Pulmonary artery endothelial cell (primary cell): ENCODE measurements at regions not wholly inside any gene's neighbourhood (a gene's known extent, or its start where the extent isn't known, plus 50 kb on each side); places are given as distances from the start of the nearest gene placed in this dataset.
"Not testable (repeated sequence)": the region's sequence is repeated elsewhere in the genome, so short reads cannot be mapped to it uniquely, and the experiment has no call there.

Source experiments
- DNase-seq: peaks from one replicate; pipeline ENCODE4 v3.0.0-alpha.2; 2011; ENCODE audit warnings: low read depth, low spot score

DNA sequence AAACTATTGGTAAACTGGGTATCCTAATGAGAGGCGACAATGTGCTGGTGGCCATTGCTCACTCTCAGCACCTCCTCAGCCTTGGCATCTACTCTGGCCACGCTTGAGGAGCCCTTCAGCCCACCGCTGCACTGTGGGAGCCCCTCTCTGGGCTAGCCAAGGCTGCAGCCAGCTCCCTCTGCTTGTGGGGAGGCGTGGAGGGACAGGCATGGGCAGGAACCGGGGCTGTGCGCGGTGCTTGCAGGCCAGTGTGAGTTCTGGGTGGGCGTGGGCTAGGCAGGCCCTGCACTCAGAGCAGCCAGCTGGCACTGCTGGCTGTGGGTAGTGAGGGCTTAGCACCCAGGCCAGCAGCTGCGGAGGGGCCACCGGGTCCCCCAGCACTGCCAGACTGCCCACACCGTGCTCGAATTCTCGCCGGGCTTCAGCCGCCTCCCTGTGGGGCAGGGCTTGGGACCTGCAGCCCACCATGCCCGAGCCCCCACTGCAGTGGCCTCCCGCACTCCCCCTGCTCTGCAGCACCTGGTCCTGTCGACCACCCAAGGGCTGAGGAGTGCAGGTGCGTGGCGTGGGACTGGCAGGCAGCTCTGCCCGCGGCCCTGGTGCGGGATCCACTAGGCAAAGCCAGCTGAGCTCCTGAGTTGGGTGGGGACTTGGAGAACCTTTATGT, 575.9 kb upstream of the ANO3 start:
- DNase-seq, result no peak

DNA sequence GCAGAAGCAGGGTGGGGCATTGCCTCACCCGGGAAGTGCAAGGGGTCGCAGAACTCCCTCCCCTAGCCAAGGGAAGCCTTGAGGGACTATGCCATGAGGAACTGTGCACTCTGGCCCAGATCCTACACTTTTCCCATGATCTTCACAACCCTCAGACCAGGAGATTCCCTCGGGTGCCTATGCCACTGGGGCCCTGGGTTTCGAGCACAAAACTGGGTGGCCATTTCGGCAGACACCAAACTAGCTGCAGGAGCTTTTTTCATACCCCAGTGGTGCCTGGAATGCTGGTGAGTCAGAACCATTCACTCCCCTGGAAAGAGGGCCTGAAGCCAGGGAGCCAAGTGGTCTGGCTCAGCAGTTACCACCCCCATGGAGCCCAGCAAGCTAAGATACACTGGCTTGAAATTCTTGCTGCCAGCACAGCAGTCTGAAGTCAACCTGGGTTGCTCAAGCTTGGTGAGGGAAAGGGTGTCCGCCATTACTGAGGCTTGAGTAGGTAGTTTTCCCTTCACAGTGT, 573.7 kb upstream of the ANO3 start:
- no peak for DNase-seq

DNA sequence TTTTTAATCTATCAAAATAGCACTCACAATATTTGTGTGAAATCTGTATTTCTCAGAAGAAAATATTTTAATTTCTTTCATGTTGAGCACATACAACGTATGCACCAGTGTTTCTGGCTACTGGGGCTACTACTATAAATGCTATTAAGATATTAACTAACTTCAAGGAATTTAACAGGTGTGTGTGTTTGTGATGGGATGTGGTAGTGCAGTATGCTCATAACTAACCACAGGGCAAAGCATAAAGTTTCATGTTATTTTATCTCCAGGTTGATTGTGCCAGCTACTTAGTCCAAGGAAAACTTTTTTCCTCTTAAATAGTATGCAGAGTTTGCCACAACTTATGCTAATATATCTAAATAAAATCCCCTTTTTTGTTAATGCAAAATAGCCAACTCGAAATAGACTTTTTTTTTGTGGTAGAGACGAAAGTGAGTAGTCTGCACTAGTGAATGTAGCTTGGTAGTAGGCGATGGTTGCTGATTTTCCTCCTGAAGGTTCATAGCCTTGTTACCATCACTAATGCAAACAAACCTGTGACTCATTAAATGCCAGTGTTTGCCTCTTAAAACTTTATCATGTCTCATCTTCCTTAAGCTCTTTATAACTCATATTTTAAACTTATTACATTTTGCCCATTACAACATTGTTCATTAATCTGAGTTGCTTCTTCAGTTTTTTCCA, 565.5 kb upstream of the ANO3 start:
- no peak for DNase-seq

DNA sequence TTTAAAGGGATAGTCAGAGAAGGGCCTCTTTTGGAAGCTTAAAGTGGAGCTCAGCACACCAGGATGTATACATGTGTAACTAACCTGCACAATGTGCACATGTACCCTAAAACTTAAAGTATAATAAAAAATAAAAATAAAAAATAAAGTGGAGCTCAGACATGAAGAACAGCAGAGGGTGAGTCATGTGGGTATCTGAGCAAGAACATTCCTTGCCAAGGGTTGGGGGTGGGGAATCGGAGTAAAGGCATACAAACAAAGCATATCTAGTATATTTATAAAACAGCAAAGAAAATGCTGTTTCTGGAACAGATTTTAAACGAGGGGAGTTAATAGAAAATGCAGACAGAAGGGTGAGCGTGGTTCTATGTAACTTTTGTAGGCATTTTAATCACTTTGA, 562.6 kb upstream of the ANO3 start:
- no peak for DNase-seq

DNA sequence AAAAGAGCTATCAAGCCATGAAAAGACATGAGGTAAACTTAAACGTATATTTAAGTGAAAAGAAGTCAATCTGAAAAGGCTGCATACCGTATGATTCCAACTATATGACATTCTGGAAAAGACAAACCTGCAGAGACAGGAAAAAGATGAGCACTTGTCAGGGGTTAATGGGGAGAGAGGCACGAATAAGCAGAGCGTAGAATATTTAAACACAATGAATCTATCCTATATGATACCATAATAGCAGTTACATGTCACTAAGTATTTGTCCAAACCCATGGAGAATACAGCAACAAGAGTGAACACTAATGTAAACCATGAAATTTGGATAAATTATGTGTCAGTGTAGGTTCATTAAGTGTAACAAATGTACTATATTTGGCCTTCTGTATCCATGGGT, 560.3 kb upstream of the ANO3 start:
- DNase-seq, result no peak

DNA sequence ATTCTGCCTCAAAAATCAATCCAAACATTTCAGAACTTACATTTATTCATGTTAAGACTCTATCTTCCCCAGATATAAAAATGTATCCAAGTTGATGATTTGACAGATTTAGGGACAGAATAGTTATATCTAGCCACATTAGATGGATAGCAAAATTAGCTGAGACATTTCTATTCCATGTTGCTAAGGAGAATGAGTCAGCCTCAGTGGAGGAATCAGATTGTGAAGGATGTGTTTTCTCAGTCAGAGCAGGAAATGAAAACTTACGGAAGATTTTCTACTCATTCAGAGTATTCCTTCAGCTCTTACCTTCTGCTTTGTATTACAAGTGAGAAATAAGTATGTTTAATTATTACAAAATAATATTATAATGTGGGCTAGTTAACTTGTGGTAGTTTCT, 556.3 kb upstream of the ANO3 start:
- DNase-seq, result no peak

DNA sequence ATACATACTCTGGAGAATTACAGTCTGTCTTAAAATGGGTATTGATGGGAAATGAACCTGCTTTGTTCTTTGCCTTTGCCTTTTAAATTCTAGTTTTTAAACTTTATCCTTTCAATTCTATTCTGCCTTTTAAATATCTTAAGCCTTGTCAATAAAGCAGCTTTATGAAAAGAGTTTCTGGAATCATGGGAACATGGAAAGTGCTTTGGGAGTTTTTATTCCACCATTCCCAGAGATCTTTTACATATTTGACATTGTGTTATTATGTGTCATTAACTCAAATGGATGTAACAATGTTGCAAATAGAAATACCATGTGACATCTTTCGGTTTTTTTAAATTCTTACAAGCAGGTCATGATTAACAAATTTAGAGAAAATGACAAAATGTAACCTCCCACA, 555.7 kb upstream of the ANO3 start:
- DNase-seq, result no peak

DNA sequence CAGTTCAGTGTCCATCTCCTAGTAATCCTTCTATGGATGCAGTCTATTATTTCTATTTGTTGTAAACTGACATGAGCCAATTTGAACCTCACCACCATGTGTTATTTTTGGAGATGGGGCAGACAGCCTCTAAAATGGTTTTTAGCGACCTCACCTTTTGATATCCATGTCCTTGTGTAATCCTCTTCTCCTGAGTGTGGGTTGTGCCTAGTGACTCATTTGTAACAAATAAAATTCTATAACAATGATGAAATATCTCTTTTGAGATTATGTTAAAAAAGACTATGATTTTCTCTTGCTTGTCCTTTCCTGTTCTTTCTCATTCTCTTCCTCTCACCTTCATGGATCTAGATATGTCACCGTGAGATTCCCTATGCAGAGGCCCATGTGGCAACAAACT, 554.6 kb upstream of the ANO3 start:
- DNase-seq, result no peak

DNA sequence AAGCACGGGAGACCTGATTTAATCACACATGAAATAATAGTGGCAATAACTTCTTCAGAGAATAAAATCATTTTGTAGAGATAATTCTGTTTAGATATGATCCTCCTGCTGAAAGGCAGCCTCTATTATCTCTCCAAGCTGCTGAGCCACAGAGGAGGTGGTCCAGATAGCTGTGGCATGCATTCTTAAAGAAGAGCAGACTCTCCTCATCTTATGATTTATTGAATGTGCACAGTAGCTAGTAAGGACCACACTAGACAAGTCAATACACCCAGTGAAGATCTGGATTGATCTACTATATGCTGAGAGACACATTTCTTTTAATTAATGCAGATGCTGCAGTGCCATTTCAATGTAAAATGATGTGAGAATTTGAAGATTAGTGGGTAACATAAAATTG, 552.9 kb upstream of the ANO3 start:
- DNase-seq, result no peak

DNA sequence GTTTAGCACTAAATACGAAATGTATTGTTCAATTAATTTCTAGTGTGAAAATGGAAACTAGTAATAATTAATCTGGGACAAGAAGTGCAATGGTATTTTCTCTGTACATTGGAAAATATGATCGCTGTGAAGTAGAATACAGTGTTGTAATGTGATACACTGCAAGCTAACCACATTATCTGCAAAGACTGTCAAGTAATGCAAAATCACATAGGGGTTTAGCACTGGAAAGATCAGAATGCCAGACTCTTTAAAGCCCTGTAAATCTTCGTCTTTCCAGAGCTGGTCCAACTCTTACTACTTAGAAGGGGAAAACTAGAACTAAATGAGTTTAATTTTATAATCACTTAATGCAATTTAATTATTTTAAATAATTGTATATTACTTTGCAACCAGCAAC, 544.5 kb upstream of the ANO3 start:
- no peak for DNase-seq

DNA sequence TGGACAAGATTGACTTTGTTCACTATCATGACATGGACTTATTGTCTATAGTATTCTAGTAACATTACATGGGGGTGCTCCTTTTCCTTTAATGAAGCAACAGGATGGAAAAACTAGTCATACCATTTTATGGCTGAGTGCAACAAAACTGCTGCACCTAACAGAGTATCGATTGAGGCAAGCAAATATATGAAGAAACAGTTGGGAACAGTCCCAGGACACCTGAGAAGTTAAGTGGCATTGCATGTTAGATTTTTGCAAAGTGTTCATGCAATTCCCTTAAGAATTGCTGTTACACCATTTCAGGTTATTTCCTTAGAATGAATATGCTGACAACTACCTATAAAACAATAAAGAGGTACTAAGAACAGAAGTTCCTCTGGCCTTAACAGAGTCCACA, 541.5 kb upstream of the ANO3 start:
- no peak for DNase-seq

DNA sequence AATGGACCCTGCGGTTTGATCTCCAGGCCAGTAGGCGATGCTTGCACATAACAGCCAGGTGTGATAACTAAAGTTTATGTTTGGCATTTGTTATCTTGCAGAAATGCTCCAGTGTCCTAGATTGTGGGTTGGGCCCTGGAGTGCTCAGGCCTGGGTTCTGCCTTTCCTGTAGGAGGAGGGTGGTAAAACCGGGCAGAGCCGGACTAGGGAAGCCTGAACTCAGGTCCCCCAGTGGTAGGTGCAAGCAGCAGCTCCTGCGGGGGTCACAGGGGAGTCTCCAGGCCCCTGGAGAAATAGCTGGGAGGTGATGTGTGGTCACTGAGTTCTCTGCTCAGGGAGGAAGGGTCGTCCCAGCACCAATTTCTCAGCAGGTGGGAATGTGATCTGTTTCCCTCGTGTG, 538.3 kb upstream of the ANO3 start:
- no peak for DNase-seq

DNA sequence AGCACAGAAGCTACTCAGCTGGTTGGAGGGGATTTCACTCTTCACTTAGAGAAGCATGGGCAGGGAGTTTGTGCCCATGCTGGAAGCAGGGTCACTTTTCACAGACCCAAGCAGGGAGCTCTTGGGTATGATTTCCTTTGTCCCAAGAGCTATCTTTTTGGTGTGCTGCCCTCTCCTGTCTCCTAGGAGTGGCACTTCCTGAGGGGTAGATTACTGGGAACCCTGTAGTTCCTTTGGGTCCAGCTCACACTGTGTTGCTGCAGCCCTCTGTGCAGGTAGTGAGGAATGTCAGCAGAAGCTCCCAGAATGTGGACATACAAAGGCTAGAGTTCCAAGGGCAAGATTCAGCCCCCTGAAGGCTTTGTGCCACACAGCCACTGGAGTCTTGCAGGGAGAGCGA, 537.1 kb upstream of the ANO3 start:
- no peak for DNase-seq

DNA sequence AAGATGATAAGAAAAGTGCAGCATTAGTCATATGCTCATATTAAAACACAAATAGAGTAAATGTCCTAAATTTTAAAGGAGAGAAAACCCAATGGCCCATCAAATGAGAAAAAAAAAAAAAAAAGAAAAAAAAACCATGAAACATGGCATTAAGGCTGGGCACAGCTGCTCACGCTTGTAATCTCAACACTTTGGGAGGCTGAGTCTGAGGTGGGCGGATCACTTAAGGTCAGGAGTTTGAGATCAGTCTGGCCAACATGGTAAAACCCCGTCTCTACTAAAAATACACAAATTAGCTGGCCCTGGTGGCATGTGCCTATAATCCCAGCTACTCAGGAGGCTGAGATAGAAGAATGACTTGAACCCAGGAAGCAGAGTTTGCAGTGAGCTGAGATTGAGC, 515.5 kb upstream of the ANO3 start:
- DNase-seq, result no peak

DNA sequence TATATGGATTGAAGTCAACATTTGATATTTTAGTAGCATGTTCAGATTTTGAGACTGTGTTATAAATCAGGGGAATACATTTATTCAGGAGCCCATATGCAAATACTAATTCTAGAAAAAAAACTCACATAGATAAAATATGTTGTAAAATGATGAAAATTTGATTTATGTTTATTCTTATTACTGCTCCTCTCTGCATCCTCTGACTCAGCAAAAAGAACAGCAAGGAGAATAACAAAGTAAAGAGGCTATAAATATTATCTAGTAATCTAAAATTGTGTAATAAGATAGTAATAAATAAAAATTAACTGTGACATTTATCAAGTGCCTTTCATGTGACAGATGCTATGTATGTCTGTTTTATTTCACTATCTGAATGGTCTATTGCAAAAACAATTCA, 507.2 kb upstream of the ANO3 start:
- no peak for DNase-seq

DNA sequence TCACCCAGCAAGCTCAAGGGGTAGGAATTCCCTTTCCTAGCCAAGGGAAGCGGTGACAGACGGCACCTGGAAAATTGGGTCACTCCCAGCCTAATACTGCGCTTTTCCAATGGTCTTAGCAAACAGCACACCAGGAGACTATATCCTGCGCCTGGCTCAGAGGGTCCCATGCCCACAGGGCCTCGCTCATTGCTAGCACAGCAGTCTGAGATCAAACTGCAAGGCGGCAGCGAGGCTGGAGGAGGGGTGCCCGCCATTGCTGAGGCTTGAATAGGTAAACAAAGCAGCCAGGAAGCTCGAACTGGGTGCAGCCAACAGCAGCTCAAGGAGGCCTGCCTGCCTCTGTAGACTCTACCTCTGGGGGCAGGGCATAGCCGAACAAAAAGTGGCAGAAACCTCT, 500.4 kb upstream of the ANO3 start:
- DNase-seq, result not testable (repeated sequence)

DNA sequence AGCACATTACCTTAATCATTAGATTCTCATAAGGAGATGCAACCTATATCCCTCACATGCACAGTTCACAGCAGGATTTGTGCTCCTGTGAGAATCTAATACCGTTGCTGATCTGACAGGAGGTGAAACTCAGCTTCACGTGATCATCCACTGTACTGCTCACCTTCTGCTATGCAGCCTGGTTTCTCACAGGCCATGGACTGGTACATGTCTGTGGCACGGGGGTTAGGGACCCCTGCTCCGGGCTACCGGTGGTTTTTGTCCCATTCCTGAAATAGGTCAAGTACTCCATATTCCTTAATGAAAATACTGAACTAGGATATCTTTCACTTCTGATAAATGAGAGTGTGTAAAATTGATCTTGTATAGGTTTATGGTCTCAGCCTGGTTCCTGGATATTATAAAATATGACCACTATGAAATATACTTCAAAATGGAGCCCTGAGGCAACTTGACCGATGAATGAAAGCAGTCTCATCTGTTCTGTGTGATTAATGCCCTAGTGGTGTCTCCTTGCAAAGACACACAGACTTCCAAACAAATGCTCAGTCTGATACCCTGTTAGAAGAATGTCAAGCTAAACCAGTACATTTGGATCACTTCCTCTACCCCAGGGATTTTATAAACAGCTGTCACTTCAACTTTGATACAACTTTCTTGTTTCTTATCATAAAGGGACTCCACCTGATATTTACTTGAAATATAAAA, 492.9 kb upstream of the ANO3 start:
- DNase-seq, result no peak

DNA sequence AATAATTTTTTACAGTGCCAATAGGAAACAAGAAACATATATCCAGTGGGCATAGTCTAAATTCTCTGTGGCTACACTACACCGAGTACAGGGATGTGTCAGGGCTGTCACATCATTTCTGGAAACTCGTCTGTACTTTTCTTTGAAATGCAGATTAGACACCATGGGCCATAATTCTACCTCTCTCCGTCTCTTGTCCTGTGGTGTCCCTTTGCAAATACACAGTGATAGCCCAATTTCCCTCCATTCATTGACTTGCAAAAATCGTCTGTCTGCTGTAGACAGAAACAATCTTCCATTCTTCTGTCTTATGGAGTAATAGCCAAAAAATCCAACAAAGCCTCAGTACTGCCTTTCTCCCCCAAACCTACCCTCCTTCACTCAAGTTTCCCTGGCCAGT, 487.1 kb upstream of the ANO3 start:
- no peak for DNase-seq

DNA sequence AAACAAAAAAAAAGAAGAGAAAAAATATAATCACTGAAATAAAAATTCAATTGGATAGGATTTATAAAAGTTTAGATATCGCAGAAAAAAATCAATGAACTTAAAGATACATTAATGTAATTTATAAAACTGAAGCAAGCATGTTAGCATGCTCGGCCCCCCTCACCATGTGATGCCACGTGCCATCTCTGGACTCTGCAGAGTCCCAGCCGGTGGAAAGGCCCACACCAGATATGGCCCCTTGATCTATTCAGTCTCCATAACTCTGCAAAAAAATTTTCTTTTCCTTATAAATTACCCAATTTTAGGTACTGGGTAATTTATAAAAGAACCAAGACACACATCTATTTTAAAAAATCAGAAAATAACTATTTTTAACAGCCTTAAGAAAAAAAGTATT, 476.0 kb upstream of the ANO3 start:
- DNase-seq, result no peak

DNA sequence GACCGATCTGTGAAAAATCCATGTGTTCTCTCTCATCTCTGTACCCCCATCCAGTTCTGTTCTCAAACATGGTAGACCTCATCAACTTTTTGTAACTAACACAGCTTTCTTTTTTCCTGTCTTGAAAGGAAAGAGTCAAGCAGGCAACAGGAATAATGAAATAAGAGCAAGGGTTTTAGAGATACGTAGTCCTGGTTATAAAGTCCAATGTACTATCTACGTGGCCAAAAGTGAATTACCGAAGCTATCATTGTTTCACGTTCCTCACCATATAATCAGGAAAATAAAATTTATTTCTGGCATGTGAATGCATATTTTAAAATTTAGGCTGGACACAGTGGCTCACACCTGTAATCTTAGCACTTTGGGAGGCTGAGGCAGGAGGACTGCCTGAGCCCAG, 472.2 kb upstream of the ANO3 start:
- DNase-seq, result no peak

DNA sequence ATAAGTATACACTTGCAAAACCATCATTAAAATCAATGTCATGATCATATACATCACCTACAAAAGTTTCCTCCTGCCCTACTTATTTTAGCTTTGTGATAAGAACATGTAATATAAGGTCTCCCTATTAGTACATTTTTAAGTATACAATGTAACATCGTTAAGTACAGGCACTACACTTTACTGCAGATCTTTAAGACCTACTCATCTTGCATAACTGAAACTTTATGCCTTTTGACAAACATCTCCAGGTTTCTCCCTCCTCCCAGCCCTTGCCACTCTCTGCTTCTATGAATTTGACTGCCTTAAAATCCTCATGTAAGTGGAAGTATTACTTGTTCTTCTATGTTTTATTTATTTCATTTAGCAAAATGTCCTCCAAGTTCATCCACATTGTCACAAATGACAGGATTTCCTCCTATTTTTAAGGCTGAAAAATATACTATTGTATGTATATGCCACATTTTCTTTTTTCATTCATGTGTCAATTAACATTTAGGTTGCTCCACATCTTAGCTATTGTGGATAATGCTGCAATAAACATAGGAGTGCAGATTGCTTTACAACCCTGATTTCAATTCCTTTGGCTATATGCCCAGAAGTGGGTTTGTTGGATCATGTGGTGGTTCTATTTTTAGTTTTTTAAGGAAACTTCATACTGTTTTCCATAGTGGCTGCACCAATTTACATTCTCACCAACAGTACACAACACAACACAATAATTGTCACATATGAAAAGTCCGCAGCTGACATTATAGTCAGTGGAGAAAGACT, 471.1 kb upstream of the ANO3 start:
- DNase-seq, result no peak

DNA sequence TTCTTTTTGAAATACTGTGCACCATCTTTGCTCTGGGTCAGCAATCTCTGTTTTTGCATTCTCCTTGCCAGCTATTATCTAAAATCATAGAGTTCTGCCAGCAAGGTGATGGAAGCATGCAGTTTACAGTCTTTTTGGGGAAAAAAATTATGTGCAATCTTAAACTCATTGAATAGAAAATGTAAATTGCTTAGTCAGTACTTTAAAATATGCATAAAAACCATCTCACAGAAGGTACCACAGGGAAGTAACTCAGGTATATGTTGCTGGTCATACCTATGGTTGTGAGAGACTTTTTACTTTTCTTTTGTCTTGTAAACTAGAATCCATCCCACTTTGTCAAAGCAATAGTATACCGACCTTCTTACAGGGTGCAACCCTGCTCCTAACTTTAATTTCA, 469.8 kb upstream of the ANO3 start:
- no peak for DNase-seq
